HG03139 (cell line): ENCODE measurements at regions not wholly inside any gene's neighbourhood (a gene's known extent, or its start where the extent isn't known, plus 50 kb on each side); places are given as distances from the start of the nearest gene placed in this dataset.

Source experiments
- ATAC-seq: cut with Tn5 transposase; IDR thresholded peaks from one replicate; pipeline ENCODE4 v1.9.1; 2021; ENCODE audit not compliant: unreplicated experiment

DNA sequence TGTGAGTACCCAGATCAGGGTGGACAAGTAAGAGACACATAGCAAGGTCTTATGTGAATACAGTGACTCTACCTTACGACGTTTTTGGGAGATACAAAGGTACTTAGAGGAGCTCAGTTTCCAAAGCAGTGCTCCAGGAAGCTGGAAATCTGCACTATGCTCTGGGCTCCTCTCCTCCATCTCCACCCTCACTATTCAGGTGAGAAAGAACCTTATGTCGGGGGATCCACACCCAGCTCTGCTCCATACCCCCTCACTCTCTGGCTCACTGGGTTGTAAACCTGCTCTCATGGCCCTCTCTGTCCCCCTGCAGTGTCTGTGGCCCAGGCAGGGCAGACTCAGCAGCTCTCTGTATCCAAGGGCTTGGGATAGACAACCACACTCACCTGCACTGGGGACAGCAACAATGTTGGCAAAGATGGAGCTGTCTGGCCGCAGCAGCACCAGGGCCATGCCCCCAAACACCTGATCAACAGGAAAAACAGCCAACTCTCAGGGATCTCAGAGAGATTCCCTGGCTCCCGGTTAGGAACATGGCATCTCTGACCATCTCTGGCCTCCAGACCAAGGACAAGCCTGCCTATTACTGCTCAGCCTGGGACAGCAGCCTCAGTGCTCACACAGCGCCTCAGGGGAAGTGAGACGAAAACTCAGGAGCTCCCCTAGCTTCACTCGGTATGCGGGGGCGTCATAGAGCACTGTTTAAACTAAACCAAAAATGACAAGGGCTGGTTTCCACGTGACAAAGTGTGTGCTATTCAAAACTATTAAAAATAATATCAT is 60.9 kb upstream of the TOP3B start:
- ATAC-seq, result no peak

DNA sequence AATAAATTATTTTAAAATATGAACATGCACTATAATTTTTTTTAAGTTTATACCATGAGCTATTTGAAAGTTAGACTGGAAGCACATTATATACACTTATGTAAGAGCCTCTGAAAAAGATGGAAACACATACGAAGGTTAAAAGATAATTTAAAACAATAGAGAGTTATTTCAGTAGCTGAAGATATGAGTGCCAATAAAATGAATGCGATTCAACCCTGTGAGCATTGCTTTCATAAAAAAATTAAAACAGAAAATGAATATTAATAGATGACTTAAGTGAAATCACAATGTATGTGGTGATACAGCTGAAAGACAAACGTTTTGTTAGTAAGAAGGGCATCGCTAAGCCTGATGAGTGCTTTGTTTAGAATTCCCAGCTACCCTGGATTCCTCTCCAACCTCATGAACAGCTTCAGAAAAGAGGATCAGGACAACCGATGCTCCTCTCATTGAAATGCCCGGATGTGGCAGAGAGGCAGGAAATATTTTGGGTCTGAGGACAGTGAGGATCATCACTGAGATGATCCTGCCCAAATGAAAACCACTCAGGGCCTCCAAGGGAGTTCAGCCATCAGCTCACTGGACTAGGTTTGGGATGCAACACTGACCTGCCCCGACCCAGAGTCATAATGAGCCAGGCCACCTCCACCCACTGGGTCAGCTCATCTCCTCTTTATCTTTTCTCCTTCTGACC is 60.2 kb upstream of the TOP3B start:
- no peak for ATAC-seq

DNA sequence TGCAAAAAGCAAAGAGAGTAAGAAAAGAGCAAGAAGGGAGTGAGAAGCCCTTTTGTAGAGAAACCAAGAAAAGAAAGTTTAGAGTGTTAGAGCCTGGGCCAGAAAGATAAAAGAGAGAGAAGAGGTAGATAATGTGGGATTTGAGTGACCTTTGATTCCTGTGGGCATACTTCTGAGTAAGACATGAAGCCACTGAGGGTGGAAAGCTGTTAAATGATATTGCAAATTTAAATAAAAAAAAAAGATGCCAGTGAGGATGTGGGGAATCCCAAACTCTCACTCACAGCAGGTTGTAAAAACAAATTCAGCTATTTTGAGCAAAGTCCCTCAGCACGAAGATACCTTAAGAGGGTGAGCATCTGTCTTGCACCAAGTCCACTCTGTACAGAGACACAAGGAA is 59.4 kb upstream of the TOP3B start:
- no peak for ATAC-seq

DNA sequence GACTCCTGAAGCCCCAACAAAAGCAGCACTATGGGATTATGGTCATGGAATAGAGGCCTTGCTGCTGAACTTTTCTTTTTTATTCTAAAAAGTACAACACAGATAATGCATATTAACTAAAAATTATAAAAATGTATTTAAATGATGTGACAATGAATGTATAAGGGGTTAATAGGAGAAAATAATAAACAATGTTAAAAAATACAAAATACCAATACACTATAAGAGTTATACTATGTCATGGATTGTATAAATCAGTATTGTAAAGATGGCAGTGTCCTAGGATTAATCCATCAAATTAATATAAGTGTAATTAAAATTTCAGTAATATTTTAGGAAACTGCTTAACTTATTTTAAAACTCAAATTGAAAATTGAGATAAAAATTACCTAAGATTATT is 58.3 kb upstream of the TOP3B start:
- ATAC-seq, result no peak

DNA sequence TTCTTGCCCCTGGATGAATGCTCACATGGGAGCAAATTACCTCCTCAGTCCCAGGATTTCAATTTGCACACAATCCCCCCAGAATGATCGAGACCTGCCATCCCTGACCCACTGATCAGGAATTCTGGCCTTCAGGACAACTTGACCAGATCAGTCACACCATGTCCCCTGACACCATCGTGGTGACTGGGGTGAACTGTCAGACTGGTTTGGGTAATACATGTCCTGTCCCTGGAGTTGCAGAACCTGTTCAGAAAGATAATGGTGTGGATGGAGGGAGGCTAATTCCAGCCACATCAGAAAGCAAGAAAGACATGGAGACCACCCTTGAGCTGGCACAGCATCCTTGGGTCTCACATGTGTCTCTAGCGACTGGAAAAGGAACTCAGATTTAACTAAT is 57.9 kb upstream of the TOP3B start:
- ATAC-seq, result no peak

DNA sequence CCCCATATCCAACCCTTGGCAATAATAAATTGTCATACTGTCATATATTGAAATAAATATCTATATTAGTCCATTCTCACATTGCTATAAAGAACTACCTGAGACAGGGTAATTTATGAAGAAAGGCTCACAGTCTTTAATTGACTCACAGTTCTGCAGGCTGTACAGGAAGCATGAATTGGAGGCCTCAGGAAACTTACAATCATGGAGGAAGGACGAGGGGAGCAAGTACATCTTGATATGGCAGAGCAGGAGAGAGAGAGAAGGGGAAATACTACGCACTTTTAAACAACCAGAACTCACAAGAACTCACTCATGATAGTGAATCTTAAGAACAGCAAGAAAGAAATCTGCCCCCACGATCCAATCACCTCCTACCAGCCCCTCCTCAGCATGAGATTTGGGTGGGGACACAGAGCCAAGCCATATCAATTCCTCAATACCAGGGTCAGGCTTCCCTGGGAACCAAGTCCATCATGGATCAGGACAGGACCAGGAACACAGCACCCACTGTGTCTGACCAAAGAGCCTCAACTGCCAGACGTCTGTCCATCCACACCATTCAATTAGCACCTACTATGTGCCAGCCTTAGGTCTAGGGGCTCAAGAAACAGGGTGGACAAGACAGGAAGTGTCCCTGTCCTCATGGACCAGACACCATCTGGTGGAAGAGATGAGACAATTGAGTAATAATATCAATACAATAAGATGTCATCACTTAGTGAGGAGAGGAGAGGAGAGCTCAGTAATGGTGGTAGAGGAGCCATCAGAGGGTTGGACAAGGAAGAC is 56.9 kb upstream of the TOP3B start:
- ATAC-seq, result no peak

DNA sequence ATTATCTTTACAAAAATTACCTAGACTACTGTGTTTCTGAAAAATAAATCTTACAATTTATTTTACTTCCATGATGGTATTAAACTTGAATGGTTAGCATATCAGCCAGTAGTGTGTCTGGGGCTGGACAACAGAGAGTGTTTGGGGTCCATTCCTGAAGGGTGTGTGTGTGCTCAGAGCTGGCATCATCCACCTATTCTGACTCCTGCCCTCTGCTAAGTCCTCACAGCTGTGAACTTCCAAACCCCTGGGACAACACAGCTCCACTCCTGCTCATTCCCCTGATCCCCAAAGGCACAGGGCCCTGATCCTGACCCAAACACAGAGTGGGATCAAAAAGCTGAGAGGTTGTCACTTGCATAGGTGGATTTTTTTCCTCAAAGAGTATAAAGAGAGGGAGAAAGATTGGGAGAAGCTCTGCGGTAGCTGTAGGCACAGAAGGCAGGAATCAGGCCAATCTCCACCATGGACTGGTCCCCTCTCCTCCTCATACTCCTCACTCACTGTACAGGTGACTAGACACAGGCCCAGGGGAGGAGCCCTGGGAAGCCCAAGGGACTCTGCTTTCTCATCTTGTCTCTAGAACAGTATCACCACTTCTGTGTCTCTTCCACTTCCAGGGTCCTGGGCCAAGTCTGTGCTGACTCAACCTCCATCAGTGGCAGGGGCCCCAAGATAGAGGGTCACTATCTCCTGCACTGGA is 55.7 kb upstream of the TOP3B start:
- no peak for ATAC-seq

DNA sequence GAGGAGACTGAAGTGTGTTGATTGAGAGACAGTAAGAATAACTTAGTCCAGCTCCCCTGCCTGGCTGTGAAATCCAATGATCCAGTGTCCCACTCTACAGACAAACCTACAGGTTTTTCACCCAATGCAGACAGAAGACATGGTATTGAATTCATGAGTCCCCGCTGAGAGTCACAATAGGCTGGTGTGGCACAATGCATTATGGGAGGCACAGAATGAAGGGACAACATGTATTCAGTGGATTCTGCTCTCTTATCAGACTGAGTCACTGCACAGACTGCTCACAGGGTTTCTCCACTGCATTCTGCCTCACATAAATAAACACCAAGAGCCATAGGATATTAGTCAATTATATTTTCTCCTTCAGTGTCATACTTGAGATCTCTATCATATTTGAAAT is 55.2 kb upstream of the TOP3B start:
- ATAC-seq, result no peak

DNA sequence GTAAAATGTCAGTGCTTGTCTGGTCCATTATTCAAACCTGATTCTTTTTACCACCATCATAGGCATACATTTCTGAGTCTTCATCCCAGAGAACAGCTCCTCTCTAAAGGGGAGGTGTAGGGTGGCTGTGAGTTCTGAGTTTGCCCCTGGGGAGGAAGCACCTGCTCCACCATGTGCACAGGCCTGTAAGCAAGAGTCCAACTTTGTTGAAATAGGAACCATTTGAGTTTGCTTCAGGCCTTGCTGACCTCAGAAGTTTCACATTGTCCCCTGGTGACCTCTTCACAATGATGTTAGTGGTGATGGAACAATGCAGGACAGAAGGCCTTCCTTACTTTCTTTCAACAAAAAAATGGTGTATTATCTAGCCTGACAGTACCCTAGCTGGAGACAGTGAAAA is 54.6 kb upstream of the TOP3B start:
- no peak for ATAC-seq

DNA sequence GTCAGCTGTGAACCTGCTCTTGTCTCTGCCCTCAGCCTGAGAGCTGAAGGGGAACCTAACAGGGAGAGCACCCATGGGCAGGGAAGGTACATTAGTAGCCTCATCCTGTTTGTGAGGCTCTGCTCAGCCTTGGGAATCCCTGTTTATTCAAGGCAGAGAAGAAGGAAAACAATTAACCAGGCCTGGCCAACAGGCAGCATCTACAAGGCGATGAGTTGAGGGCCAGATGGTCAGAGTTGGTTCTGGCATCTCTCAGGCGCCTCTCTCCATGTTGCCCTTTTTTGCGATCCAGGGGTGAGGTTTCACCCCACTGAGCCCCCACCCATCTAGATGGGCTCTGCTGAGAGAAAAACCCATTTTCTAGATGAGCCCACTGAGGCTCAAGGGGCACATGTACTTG is 54.0 kb upstream of the TOP3B start:
- ATAC-seq, result no peak

DNA sequence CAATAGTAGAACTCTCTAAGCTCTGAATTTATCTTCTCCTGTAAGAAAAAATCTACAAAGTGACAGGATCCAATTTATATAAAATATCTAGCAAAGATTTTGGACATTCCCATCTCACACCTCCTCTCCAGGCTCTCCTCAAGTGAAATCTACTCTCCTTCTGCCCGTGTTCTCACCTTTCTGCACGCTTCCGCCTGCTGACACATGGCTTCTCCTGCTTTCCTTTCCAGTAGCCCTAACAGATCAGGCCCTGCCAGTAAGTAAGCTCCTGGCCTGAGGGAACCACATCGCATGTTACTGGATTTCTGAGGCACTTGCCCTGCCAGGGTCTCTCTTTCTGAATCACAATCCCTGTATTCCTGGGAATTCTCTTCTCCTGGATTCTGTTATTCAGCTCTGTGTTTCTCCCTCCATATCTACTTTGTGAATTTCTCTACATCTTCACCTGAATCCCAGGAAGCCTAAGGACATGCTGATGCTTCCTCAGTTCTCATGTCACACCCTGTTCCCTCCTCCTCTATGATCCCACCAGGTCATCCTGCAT is 53.3 kb upstream of the TOP3B start:
- no peak for ATAC-seq

DNA sequence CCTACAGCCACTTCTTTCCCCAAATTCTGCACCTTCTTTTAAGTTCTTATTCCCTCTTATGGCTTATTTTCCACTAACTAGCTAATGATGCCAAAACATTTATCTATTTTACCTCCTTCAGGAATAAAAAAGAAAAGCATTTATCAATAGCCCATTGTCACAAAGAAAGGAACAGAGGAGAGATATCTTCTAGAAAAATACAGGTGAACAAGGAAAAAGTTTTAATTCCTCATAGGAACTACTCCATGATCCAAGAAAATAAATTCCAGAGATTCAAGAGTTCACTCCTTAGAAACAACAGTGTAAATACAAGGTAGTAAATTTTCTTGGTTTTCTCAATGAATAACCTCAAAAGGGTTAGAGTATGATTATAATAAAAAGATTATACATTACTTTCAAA is 52.6 kb upstream of the TOP3B start:
- no peak for ATAC-seq

DNA sequence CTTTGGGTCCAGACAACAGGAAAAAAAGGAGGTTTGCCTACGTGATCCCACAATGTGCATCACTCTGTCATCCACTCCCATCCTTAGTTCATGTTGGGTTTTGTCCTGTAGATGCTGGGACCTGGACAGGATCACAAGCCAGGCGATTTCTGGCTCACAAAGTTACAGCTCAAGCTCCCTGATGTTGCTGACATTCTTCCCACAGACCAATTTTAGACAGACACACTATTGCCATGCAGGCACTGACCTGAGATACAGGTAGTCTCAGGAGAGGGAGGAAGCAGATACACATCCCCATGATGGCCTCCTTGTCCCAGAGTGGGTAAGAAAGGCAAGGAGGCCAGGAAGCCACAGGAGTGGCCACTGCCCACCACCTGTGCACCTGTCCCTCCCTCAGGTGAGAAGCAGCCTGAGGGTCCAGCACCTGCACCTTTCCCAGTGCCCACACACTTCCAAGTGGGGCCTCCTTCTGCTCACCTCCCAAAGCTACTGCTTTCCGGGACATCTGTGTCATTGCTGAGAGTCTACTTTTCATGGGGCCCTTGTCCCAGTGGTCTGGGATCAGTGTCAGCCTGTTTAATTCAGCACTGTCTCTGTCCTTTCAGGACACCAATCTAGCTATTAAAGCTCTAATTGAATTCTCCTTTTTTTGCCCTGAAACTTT is 52.0 kb upstream of the TOP3B start:
- no peak for ATAC-seq

DNA sequence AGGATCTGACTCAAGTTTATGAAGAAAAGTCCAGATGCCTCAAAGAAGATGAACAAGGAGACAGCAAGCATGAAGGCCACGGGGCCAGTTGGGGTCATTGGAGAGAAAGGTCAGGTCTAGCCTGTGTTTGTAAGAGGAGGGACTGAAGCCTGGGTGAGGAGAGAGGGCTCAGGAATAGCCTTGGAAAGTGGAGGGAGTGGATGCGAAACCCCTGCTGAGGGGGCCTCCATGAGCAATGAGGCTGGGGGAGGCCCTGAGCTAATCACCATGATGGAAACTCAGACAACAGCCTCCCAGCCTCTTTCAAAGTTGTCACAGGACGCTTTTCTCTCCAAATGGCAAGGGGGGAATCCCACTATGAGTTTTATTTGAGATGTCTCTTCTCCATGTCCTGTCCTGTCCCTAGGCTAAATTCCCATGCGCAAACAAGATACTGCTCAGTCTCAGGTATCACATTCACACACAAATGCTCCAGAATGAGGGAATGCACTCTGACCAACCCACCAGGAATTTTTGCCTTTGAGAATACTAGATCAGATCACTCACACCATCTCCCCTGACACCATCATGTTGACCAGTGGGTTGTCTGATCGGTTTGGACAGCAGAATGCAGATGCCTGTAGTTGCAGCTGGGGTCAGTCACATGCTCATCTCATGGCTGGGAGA is 51.3 kb upstream of the TOP3B start:
- ATAC-seq, result no peak

DNA sequence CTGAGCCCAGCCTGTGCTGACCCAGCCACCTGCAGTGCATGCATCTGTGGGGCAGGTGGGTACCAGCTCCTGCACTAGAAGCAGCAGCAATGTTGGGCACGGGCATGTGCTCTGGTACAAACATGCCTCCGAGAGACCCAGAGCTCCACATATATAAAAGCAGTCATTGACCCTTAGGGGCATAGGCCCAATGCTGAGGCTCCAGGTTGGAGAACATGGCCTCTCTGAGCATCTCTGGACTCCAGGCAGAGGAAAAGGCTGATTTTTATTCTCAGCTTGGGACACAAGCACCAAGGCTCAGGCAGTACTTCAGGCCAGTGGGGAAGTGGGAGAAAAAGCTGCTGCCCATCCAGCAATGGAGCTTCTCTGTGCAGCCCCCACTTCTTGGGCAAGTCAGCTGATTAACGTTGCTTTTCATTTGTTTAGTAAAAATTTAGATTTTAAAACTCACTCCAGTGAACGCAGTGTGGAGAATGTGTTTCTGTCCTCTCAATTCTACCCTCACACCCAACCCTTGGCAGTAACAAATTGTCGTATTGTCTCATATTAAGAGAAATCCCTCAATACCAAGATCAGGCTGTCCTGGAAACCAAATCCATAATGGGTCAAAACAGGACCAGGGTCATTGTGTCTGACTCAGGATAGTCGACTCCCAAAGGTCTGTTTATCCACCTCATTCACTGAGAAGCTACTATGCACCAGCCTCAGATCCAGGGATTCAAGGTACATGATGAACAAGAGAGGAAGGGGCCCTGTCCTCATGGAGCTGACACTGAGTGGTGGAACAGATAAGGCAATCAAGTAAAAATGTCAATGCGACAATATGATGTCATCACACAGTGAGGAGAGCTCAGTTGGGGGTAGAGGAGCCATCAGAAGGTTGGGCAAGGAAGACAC is 50.6 kb upstream of the TOP3B start:
- no peak for ATAC-seq

DNA sequence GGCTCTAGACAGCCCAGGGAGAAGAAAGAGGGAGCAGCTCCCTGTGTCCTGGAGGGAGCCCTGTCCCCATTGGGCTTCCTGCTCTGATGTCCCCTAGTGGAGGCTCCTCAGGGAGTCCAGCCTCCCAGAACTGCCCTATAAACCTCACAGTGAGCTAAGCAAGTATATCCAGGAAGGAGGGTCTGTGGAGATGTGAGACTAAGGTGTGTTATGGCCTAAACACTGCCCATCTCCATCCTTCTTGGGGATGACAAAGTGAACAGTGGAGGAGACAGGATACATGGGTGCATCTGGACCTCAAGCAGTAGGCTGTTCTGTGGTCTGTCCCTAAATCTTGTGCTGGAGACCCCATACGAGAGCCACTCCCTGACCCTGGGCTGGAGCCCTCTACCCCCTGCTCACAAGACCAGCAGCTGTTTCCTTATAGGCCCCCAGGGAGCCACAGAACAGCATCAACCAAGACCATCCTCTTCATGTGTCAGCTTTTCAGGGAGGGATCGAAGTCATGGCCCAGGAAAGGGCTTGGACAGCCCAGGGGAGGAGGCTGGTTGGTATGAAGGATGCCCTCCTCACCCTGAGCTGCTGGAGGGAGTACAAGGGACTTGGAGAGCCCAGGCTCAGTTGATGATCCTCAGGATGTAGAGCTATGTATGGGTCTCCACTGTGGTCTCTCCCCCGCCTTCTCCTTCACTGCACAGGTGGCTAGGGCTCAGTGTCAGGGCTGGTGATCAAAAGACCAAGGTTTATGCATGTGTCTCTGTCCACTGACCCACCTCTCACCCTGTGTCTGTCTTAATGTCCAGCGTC is 49.7 kb upstream of the TOP3B start:
- no peak for ATAC-seq
